Activated T-cell treated with anti-CD3 and anti-CD28 coated beads for 24 hours (primary cell): ENCODE measurements at regions not wholly inside any gene's neighbourhood (a gene's known extent, or its start where the extent isn't known, plus 50 kb on each side); places are given as distances from the start of the nearest gene placed in this dataset.
A peak's percentile ranks its signal among the peaks of the same experiment; 100 is the strongest.
"Not testable (repeated sequence)": the region's sequence is repeated elsewhere in the genome, so short reads cannot be mapped to it uniquely, and the experiment has no call there.

Experiments used
- DNase-seq: peaks from one replicate; pipeline ENCODE4 v3.0.0-alpha.2; 2020; ENCODE audit warnings: low read depth

DNA sequence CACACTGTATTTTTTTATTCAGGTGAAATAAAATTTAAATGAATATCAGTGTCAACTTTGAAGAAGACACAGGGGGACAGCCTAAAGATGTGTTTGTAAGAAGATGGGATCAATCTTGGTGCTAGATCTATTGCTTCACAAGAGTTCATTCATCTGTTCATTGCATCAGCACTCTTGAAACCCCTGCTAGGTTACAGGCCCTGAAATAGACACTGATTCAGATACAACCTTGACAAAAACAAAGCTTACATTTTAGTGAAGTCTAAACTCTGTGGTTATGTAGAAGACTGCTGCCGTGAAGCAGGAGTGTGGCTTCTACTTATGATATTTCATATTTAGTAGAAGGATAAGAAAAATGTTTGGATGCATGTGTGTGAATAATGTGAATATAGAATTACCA, 215.9 kb upstream of the LRRC61 start:
- DNase-seq: not testable (repeated sequence)

DNA sequence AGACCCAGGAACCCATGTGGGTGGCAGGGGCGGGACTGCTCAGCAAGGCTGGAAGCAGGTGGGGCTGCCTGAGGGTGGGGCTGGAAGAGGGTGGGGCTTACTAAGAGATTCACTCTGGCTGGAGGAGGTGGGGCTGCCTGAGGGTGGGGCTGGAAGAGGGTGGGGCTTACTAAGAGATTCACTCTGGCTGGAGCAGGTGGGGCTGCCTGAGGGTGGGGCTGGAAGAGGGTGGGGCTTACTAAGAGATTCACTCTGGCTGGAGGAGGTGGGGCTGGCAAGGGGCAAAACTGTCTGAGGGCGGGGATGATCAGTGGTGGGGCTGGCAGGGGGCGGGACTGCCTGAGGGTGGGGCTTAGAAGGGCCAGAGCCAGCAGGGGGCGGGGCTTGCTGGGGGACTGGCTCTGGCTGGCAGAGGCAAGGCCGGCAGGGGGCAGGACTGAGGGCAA, 212.8 kb upstream of the LRRC61 start:
- peak; percentile 0 for DNase-seq

GRCh38 chr7:150110882-150111281, 212.3 kb upstream of the LRRC61 start:
- not testable (repeated sequence) for DNase-seq

- not testable (repeated sequence) for DNase-seq
Measured at GRCh38 chr7:150111373-150112139, 211.6 kb upstream of the LRRC61 start.

DNA sequence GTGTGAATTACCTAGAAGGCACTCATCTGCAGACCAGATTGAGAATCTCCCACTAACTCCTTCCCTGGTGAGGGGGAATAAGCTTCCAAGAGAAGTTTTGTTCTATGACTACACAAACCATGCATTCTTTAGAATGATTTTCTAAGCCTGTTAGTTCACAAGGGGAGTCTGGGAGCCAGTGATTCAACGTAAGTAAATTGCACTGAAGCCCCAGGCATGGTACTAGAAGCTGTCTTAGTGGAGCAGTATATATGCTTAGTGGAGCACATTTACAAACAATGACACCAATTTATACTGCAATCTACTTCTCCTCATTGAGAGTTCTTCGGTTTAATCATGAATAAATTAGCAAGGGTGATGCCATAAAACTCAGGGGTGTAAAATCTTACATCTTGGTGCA, 209.9 kb upstream of the LRRC61 start:
- DNase-seq: not testable (repeated sequence)

DNA sequence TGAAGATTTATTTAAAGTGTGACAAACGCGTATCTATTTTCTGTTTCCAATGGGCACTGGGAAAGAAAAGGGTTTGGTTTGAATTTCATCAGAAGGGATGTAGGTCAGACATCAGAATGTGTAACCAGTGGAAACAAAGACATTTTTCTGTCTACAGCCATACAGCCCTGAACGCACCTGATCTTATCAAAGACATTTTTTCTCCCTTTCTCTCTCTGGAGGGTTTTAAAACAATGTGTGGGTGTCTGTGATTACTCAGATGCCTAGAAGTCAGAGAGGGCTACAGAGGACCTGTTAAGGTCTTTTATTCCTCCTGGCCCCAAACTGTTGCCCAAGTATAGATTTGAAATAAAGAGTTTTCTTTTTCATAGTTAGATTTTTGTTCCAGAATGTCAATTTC, 208.6 kb upstream of the LRRC61 start:
- DNase-seq: not testable (repeated sequence)

DNA sequence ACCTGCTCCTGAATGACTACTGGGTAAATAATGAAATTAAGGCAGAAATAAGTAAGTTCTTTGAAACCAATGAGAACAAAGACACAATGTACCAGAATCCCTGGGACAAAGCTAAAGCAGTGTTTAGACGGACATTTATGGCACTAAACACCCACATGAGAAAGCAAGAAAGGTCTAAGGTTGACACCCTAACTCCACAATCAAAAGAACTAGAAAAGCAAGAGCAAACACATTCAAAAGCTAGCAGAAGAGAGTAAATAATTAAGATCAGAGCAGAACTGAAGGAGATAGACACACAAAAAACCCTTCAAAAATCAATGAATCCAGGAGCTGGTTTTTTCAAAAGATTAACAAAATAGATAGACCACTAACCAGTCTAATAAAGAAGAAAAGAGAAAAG, 203.2 kb upstream of the LRRC61 start:
- not testable (repeated sequence) for DNase-seq

DNA sequence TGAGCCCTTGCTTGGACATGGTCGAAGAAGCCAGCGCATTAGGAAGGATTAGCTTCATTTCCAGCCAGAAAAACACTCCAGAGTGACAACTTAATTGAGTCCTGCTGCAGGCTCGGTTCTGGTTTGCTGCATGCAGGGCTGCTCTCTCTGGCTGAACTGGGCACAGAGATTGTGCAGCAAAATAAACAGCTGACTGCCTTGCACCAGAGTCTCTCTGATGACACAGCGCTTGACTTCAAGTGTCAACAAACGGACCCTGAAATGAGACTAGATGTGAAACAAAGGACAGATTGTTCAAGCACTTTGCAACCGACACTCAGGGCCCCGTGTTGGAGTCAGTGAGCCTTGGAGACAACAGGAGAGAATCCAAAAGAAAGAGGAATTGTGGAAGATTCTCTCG, 197.3 kb upstream of the LRRC61 start:
- DNase-seq: not testable (repeated sequence)

DNA sequence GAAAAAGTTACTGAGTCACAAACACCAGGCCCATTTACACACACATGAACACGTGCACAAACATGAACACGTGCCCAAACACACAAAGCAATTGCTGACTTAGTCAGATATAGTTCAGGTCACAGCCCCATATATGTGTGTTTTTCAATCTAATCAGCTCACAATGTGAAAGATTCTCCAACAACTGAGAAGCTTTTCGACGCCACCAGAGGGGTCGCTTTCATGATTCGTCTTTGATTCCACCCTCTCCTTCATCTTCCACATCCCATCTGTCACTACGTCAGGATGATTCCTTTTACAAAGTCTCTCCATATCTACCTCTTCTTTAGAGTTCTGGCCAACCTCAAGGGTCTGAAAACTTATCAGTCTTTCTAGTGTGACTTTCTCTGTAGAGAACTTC, 188.7 kb upstream of the LRRC61 start:
- not testable (repeated sequence) for DNase-seq

- not testable (repeated sequence) for DNase-seq
Measured at GRCh38 chr7:150135620-150136190, 187.4 kb upstream of the LRRC61 start.

- DNase-seq: not testable (repeated sequence)
Measured at GRCh38 chr7:150139840-150140239, 183.3 kb upstream of the LRRC61 start.

DNA sequence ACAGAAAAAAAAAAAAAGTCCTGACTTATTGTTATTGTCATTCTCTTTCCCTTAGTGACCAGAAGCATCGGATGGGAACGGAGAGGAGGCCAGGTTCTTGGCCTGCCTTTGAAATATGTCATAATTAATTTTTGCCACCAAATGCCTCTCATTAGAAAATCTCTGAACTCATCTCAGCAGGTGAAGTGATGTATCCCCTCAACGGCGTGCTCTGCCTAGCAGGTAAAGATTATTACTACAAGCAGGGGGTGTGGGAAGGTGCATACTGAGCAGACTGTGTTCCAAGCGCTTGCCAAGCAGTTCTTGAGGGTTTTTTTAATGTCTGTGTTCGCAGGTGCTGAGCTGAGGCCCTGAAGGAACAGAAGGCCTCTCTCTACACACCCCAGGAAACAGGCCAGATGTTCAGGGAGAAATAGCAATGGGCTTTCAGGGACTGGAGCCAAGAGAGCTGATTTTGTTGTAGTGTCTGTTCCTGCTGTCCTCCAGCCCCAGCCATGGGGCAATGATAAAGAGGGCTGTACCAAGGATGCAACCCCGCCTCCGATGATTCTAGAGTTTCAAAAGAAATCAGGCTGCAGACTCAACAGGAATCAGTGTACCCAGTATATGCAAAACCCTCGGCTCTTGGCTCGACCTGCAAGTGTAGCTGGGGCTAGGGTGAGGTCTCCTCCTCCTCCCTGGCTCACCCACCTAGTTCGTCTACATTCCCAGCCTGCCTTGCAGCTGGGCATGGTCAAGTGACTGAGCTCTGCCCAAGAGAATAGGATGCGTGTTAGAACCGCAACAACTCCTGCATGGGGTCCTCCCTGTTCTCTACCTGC, 181.4 kb upstream of the LRRC61 start:
- not testable (repeated sequence) for DNase-seq

- not testable (repeated sequence) for DNase-seq
Measured at GRCh38 chr7:150146124-150146523, 177.0 kb upstream of the LRRC61 start.

- DNase-seq: not testable (repeated sequence)
Measured at GRCh38 chr7:150147524-150147923, 175.6 kb upstream of the LRRC61 start.

DNA sequence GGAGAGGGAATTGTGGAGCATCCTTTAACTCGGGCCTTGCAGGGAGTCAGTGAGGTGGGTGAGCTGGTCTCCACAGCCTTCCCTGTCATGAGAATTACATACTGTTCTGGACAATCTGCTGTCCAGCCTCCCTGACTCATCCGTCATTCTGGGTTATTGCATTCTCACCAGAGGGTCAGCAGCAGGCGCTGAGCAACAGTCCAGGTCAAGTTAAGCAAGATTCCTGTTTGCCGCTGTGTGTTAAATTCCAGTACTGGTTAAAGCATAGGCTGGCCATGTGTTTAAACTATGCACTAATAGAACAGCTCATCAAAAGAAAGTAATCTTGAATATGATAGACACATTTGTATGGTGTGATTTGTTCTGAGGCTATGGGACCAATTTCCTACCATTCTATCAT, 167.1 kb upstream of the LRRC61 start:
- DNase-seq: not testable (repeated sequence)

- DNase-seq: not testable (repeated sequence)
Measured at GRCh38 chr7:150158696-150159095, 164.5 kb upstream of the LRRC61 start.

- not testable (repeated sequence) for DNase-seq
Measured at GRCh38 chr7:150169515-150169914, 153.6 kb upstream of the LRRC61 start.

DNA sequence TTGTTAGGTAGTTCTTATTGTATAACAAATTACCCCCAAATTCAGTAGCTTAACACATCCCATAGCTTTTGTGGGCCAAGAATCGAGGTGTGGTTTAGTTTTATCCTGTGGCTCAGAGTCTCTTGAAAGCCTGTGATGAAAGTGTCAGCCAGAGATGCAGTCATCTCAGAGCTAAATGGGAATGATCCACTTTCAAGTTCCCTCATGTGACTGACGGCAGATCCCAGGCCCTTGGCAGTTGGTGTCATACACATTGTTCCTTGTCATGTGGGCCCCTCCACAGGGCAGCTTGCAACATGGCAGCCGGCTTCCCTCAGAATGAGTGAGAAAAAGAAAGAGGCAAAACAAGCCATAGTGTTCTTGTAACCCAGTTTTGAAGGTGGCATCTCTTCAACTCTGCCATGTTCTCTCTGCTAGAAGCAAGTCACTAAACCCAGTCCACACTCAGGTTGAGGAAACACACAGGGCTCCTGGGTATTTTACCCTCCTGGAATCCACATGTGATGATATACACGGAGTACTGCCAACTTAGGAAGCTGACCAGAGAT, 153.1 kb upstream of the LRRC61 start:
- not testable (repeated sequence) for DNase-seq

GRCh38 chr7:150183602-150184001, 139.6 kb upstream of the LRRC61 start:
- not testable (repeated sequence) for DNase-seq

DNA sequence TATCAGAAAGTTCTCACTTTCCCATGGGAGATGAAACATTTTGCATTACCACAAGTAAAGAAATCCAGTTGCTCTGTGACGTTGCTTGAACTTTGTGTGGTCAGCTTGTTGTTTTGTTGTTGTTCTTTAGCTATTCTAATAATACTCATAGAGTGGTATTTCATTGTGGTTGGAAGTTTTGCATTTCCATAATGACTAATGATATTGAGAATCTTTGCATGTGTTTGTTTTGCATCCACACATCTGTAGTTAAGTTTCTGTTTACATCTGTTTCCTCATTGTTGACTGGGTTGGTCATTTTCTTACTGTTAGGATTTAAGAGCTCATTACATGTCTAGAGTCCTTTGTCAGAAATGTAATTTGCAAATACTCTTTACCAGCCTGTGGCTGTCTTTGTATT, 133.2 kb upstream of the LRRC61 start:
- not testable (repeated sequence) for DNase-seq

GRCh38 chr7:150192541-150192940, 130.6 kb upstream of the LRRC61 start:
- DNase-seq: not testable (repeated sequence)

DNA sequence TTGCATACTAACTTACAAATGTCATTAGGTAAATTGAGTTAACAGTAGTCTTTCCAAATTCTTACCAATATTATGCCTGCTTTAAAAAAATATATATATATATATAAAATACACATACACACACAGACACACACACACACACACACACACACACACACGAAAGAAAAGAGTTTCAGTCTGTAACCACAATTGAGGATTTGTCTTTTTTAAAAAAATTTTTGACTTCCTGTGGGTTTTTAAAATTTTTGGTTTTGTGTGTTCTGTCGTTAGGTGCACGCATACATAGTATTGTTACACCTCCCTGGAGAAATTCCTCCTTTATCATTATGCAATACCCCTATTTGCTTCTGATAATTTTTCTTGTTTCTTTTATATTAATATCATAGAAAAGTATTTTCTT, 129.3 kb upstream of the LRRC61 start:
- not testable (repeated sequence) for DNase-seq
